Panc1 (cell line): ENCODE measurements at regions not wholly inside any gene's neighbourhood (a gene's known extent, or its start where the extent isn't known, plus 50 kb on each side); places are given as distances from the start of the nearest gene placed in this dataset.

Experiments used
- ATAC-seq: fragments of 200-7000 bp; cut with Tn5 transposase; 2 replicates; pipeline ENCODE4 v1.9.1; 2020; ENCODE audit warnings: mild to moderate bottlenecking, moderate library complexity
- BruUV-seq: library from RNA; stranded (reverse); fragments of 400-500 nt; replicated peaks from 2 replicates; lab custom pipeline; 2021; lab: Mats Ljungman, UMichigan
- CTCF ChIA-PET: fragments of 300-600 bp; sonication (Branson Sonifier 250); formaldehyde crosslinking; loops from one replicate; lab custom pipeline; 2022; ENCODE audit warnings: antibody characterized with exemption; lab: Charles Lee
- POLR2A ChIA-PET: fragments of 300-600 bp; sonication (Branson Sonifier 250); formaldehyde crosslinking; loops from one replicate; lab custom pipeline; 2022; ENCODE audit warnings: antibody characterized with exemption; lab: Charles Lee
- DNase-seq: peaks from one replicate; pipeline ENCODE4 v3.0.0-alpha.2; 2010; ENCODE audit warnings: low read depth, low spot score
- H3K27ac ChIP-seq: 2 replicates; pipeline ENCODE4 v1.5.1; 2011; ENCODE audit warnings: mild to moderate bottlenecking, low read length, inconsistent platforms
- H3K27me3 ChIP-seq: fragments of 200-500 bp; sonication (Bioruptor generic); 2 replicates; pipeline ENCODE4 v1.6.0; 2014; ENCODE audit warnings: low read length, inconsistent platforms; ENCODE audit not compliant: control insufficient read depth, insufficient read depth
- H3K36me3 ChIP-seq: fragments of 200-500 bp; sonication (Bioruptor generic); 2 replicates; pipeline ENCODE4 v1.5.1; 2014; ENCODE audit warnings: inconsistent platforms, mild to moderate bottlenecking, low read length, moderate library complexity; ENCODE audit not compliant: control insufficient read depth, insufficient read depth
- H3K4me1 ChIP-seq: 2 replicates; pipeline ENCODE4 v1.5.1; 2011; ENCODE audit warnings: inconsistent platforms, mild to moderate bottlenecking, low read length, moderate library complexity; ENCODE audit not compliant: control insufficient read depth, insufficient read depth
- H3K4me3 ChIP-seq, 2 experiments: 2 replicates each; pipeline ENCODE4 v1.5.1; 2011 to 2012; ENCODE audit warnings: low read depth in 2 of 2, low read length in 2 of 2, mild to moderate bottlenecking in 2 of 2, inconsistent platforms in 1 of 2, moderate library complexity in 1 of 2
- H3K9me3 ChIP-seq: fragments of 200-500 bp; sonication (Bioruptor generic); 2 replicates; pipeline ENCODE4 v1.5.1; 2014; ENCODE audit warnings: low read depth, mild to moderate bottlenecking, inconsistent platforms, low read length, moderate library complexity; ENCODE audit not compliant: control insufficient read depth, insufficient read depth
- POLR2AphosphoS5 ChIP-seq: IDR thresholded peaks from 2 replicates; pipeline ENCODE4 v1.6.1; 2012; ENCODE audit warnings: mild to moderate bottlenecking, low read depth, low read length, moderate library complexity
- REST ChIP-seq, 2 experiments: IDR thresholded peaks; 2 replicates each; pipeline ENCODE4 v1.6.1; 2011 to 2012; ENCODE audit warnings: low read depth in 2 of 2, control low read depth in 1 of 2, low read length in 1 of 2, mild to moderate bottlenecking in 1 of 2, moderate library complexity in 1 of 2; ENCODE audit not compliant: insufficient read depth in 1 of 2
- SIN3A ChIP-seq: IDR thresholded peaks from 2 replicates; pipeline ENCODE4 v1.6.1; 2012; ENCODE audit warnings: low read depth, mild to moderate bottlenecking, low read length, moderate library complexity, borderline replicate concordance; ENCODE audit not compliant: insufficient read depth
- TCF7L2 ChIP-seq: IDR thresholded peaks from 2 replicates; pipeline ENCODE4 v1.6.1; 2011; ENCODE audit warnings: mild to moderate bottlenecking, low read depth, low read length, inconsistent platforms
- in situ Hi-C: cut with HindIII; loops from 2 replicates; pipeline ENCODE4 v1.10.0; 2016; ENCODE audit warnings: low sequenced_read_pairs, low pct_unique_long_range_greater_than_20kb
- intact Hi-C: fragments of 100-400 bp; cut with micrococcal nuclease; formaldehyde crosslinking; loops from one replicate; pipeline ENCODE4 v1.10.0; 2022; ENCODE audit not compliant: unreplicated experiment
- TF ChIP-seq, protein P1 (sequence below): fragments of 450-650 bp; IDR thresholded peaks from 2 replicates; pipeline ENCODE4 v1.5.1; 2017; ENCODE audit warnings: mild to moderate bottlenecking

DNA sequence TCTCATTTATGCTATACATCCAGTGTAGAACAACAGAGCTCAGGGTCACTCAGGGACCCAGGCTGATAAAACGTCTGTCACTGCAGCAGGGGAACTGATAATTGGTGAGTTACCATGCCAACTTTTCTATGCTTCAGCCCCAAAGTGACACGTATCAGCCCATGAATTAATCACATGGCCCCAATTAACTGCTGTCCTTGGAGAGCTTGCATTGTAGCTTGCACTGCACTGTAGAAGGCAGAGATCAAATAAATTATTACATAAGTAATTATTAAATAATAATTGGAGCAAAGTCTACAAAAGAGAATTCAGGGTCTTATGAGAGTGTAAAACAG lies 144.6 kb downstream of the SUDS3 start:
- in situ Hi-C loops = no loop called here
- no TSS peak for BruUV-seq

DNA sequence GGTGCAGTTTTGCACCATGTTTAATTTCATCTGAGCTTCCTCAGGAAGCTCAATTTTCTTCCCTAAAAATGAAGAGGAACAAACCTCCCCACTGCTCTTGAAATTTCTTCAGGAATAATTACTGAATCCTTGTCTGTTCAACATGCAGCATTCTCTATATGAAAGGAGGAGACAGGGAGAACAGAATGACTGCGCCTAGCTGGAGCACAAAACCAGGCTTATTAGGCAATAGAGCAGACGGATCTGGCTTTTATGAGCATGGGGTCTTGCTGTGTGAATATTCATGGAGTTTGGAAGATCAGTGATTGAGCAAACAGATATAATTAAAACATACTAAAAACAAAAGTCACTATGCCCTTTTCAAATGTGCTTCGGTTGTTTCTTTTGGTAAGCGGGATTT lies 148.1 kb downstream of the SUDS3 start:
- Histone ChIP-seq H3K36me3 (no peaks in the 10 kb centered on the region), H3K4me3 (no peak overlapping the region), H3K27me3 (no peaks in the 10 kb centered on the region; the same call in 1 of the 2 replicates), H3K27ac (no peak overlapping the region), H3K4me1 (no peaks in the 10 kb centered on the region), H3K9me3 (no peaks in the 10 kb centered on the region)
- BruUV-seq = no TSS peak
- intact Hi-C loops = no loop called here
- POLR2A ChIA-PET = no interaction called here
- DNase-seq (no peak), ATAC-seq (no peak)
- in situ Hi-C loops = no loop called here
- CTCF ChIA-PET = no interaction called here
- no peak for TF ChIP-seq REST (IDR thresholded peaks at IDR 0.05; ENCODE audit: insufficient read depth in 1 of 2, low read depth in 2 of 2, low read length in 1 of 2)
- TF ChIP-seq SIN3A = no peak
- no peak for TF ChIP-seq POLR2AphosphoS5
- TF ChIP-seq, protein P1, sequence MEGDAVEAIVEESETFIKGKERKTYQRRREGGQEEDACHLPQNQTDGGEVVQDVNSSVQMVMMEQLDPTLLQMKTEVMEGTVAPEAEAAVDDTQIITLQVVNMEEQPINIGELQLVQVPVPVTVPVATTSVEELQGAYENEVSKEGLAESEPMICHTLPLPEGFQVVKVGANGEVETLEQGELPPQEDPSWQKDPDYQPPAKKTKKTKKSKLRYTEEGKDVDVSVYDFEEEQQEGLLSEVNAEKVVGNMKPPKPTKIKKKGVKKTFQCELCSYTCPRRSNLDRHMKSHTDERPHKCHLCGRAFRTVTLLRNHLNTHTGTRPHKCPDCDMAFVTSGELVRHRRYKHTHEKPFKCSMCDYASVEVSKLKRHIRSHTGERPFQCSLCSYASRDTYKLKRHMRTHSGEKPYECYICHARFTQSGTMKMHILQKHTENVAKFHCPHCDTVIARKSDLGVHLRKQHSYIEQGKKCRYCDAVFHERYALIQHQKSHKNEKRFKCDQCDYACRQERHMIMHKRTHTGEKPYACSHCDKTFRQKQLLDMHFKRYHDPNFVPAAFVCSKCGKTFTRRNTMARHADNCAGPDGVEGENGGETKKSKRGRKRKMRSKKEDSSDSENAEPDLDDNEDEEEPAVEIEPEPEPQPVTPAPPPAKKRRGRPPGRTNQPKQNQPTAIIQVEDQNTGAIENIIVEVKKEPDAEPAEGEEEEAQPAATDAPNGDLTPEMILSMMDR = no peak
- TF ChIP-seq TCF7L2 = no peak

More for the DNA sequence above, 144.6 kb downstream of the SUDS3 start:
- Histone ChIP-seq H3K27me3 (no peaks in the 10 kb centered on the region; the same call in 1 of the 2 replicates), H3K4me1 (no peaks in the 10 kb centered on the region), H3K9me3 (no peaks in the 10 kb centered on the region), H3K36me3 (no peaks in the 10 kb centered on the region), H3K27ac (no peak overlapping the region), H3K4me3 (no peak overlapping the region)
- DNase-seq = no peak
- ChIA-PET CTCF (no interaction called here), POLR2A (no interaction called here)
- intact Hi-C loops = no loop called here
- TF ChIP-seq SIN3A (no peak), POLR2AphosphoS5 (no peak), REST (IDR thresholded peaks at IDR 0.05; ENCODE audit: insufficient read depth in 1 of 2, low read depth in 2 of 2, low read length in 1 of 2) (no peak), TCF7L2 (no peak)
- TF ChIP-seq, protein P1 = no peak
- ATAC-seq = no peak
